ENCODE measurements at regions not wholly inside any gene's neighbourhood (a gene's known extent, or its start where the extent isn't known, plus 50 kb on each side); places are given as distances from the start of the nearest gene placed in this dataset.
A peak's percentile ranks its signal among the peaks of the same experiment; 100 is the strongest.

GRCh38 chr6:20319520-20320357, 81.9 kb upstream of the E2F3 start:
- H3K4me3 ChIP-seq (ENCODE audit: low read depth, low read length), result peak overlapping the region; percentile 6
- no peak for TF ChIP-seq CTCF (IDR thresholded peaks at IDR 0.05; ENCODE audit: borderline replicate concordance, insufficient read depth, low read depth, low read length)

GRCh38 chr6:20325641-20326421, 75.8 kb upstream of the E2F3 start:
- H3K4me3 ChIP-seq (ENCODE audit: low read depth, low read length), result no peak overlapping the region
- TF ChIP-seq CTCF (IDR thresholded peaks at IDR 0.05; ENCODE audit: borderline replicate concordance, insufficient read depth, low read depth, low read length), result no peak

DNA sequence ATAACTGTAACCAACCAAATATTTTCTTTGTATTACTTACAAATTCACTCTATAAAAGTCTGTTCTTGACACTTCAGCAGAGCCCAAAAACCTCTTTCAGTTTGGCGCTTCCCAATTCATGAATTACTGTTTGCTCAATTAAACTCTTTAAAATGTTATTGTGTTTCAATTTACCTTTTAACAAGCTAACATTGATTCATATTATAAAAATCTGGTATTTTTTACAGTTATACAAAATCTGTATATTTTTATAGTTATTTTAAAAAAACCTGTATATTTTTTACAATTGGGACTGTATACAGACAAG, 75.3 kb upstream of the E2F3 start:
- no peak for TF ChIP-seq CTCF (IDR thresholded peaks at IDR 0.05; ENCODE audit: borderline replicate concordance, insufficient read depth, low read depth, low read length)

GRCh38 chr6:20327141-20327540, 74.5 kb upstream of the E2F3 start:
- no peak for TF ChIP-seq CTCF (IDR thresholded peaks at IDR 0.05; ENCODE audit: borderline replicate concordance, insufficient read depth, low read depth, low read length)
- H3K4me3 ChIP-seq (ENCODE audit: low read depth, low read length), result no peak overlapping the region

More for the DNA sequence above, 75.3 kb upstream of the E2F3 start:
- H3K4me3 ChIP-seq (ENCODE audit: low read depth, low read length), result no peak overlapping the region

GRCh38 chr6:20328266-20328923, 73.3 kb upstream of the E2F3 start:
- TF ChIP-seq CTCF (IDR thresholded peaks at IDR 0.05; ENCODE audit: borderline replicate concordance, insufficient read depth, low read depth, low read length), result no peak

GRCh38 chr6:20328924-20329300, 72.8 kb upstream of the E2F3 start:
- no peak for TF ChIP-seq CTCF (IDR thresholded peaks at IDR 0.05; ENCODE audit: borderline replicate concordance, insufficient read depth, low read depth, low read length)
- no peak overlapping the region for H3K4me3 ChIP-seq (ENCODE audit: low read depth, low read length)

More at GRCh38 chr6:20328266-20328923, 73.3 kb upstream of the E2F3 start:
- H3K4me3 ChIP-seq (ENCODE audit: low read depth, low read length), result no peak overlapping the region
